Hepatocyte (in vitro differentiated cells): ENCODE measurements at regions not wholly inside any gene's neighbourhood (a gene's known extent, or its start where the extent isn't known, plus 50 kb on each side); places are given as distances from the start of the nearest gene placed in this dataset.

Experiments
- EZH2 ChIP-seq: fragments of 200-600 bp; sonication (generic); IDR thresholded peaks from 2 replicates; pipeline ENCODE4 v1.6.1; 2016; ENCODE audit warnings: antibody characterized with exemption, mild to moderate bottlenecking, borderline replicate concordance
- EZH2phosphoT487 ChIP-seq: fragments of 200-600 bp; sonication (generic); IDR thresholded peaks from one replicate; pipeline ENCODE4 v1.6.1; 2018; ENCODE audit warnings: antibody characterized with exemption, mild to moderate bottlenecking, low read depth, moderate library complexity; ENCODE audit not compliant: unreplicated experiment, severe bottlenecking
- TF ChIP-seq, protein P1 (sequence below): fragments of 200-600 bp; sonication (generic); IDR thresholded peaks from 2 replicates; pipeline ENCODE4 v1.5.1; 2016; ENCODE audit warnings: antibody characterized with exemption, mild to moderate bottlenecking; ENCODE audit not compliant: poor library complexity

DNA sequence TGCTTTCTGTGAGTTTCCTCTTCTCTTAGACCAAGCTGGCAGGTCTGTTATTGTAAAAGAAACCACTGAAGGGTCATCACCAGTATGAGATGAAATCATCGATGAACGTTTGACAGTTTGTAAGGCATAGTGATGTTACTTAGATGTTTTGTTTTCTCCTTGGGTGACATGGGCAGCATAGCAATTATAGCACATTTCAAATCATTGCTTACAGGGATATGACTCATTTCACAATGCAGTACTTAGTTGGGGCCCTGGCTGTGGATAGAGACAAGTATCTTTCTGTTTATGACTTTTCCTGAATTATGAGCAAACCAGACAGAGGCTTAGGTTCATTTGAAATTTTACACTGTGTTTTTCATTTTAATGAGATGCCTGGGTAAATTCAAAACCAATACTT is 313.0 kb downstream of the RWDD3 start:
- TF ChIP-seq EZH2 (no peak), EZH2phosphoT487 (no peak)
- TF ChIP-seq, protein P1, sequence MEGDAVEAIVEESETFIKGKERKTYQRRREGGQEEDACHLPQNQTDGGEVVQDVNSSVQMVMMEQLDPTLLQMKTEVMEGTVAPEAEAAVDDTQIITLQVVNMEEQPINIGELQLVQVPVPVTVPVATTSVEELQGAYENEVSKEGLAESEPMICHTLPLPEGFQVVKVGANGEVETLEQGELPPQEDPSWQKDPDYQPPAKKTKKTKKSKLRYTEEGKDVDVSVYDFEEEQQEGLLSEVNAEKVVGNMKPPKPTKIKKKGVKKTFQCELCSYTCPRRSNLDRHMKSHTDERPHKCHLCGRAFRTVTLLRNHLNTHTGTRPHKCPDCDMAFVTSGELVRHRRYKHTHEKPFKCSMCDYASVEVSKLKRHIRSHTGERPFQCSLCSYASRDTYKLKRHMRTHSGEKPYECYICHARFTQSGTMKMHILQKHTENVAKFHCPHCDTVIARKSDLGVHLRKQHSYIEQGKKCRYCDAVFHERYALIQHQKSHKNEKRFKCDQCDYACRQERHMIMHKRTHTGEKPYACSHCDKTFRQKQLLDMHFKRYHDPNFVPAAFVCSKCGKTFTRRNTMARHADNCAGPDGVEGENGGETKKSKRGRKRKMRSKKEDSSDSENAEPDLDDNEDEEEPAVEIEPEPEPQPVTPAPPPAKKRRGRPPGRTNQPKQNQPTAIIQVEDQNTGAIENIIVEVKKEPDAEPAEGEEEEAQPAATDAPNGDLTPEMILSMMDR = no peak
